ENCODE measurements at regions not wholly inside any gene's neighbourhood (a gene's known extent, or its start where the extent isn't known, plus 50 kb on each side); places are given as distances from the start of the nearest gene placed in this dataset.

- TF ChIP-seq CTCF (IDR thresholded peaks at IDR 0.05; ENCODE audit: borderline replicate concordance, insufficient read depth, low read depth, low read length), result no peak
- no peak overlapping the region for H3K4me3 ChIP-seq (ENCODE audit: low read depth, low read length)
Measured at GRCh38 chr14:34030864-34031263, 80.0 kb upstream of the EGLN3 start.

GRCh38 chr14:34029921-34030334 lies 79.1 kb upstream of the EGLN3 start:
- no peak overlapping the region for H3K4me3 ChIP-seq (ENCODE audit: low read depth, low read length)
- TF ChIP-seq CTCF (IDR thresholded peaks at IDR 0.05; ENCODE audit: borderline replicate concordance, insufficient read depth, low read depth, low read length), result no peak

GRCh38 chr14:34027990-34028495 lies 77.2 kb upstream of the EGLN3 start:
- TF ChIP-seq CTCF (IDR thresholded peaks at IDR 0.05; ENCODE audit: borderline replicate concordance, insufficient read depth, low read depth, low read length), result no peak
- H3K4me3 ChIP-seq (ENCODE audit: low read depth, low read length), result no peak overlapping the region

GRCh38 chr14:34027130-34027989 lies 76.5 kb upstream of the EGLN3 start:
- H3K4me3 ChIP-seq (ENCODE audit: low read depth, low read length), result no peak overlapping the region
- TF ChIP-seq CTCF (IDR thresholded peaks at IDR 0.05; ENCODE audit: borderline replicate concordance, insufficient read depth, low read depth, low read length), result no peak

- H3K4me3 ChIP-seq (ENCODE audit: low read depth, low read length), result no peak overlapping the region
- no peak for TF ChIP-seq CTCF (IDR thresholded peaks at IDR 0.05; ENCODE audit: borderline replicate concordance, insufficient read depth, low read depth, low read length)
Measured at GRCh38 chr14:34025325-34026017, 74.6 kb upstream of the EGLN3 start.

- H3K4me3 ChIP-seq (ENCODE audit: low read depth, low read length), result no peak overlapping the region
- no peak for TF ChIP-seq CTCF (IDR thresholded peaks at IDR 0.05; ENCODE audit: borderline replicate concordance, insufficient read depth, low read depth, low read length)
Measured at GRCh38 chr14:34024768-34025144, 73.9 kb upstream of the EGLN3 start.
